K562 (cell line): ENCODE measurements at regions not wholly inside any gene's neighbourhood (a gene's known extent, or its start where the extent isn't known, plus 50 kb on each side); places are given as distances from the start of the nearest gene placed in this dataset.

ENCODE experiments used
- ATF4 ChIP-seq: fragments of 450-650 bp; formaldehyde crosslinking; IDR thresholded peaks from 2 replicates; pipeline ENCODE4 v1.4.0; 2022; ENCODE audit warnings: mild to moderate bottlenecking, moderate library complexity
- CEBPZ ChIP-seq: fragments of 150-350 bp; IDR thresholded peaks from 2 replicates; pipeline ENCODE4 v1.6.1; 2014; ENCODE audit warnings: low read depth, mild to moderate bottlenecking, low read length, borderline replicate concordance
- CREB3L1 ChIP-seq: fragments of 450-650 bp; IDR thresholded peaks from 2 replicates; pipeline ENCODE4 v1.6.1; 2014; ENCODE audit warnings: low read depth, mild to moderate bottlenecking, moderate library complexity, borderline replicate concordance
- CTCF ChIP-seq, 3 experiments: IDR thresholded peaks in 2 of 3; conservative IDR thresholded peaks in 1 of 3; 2 replicates each; pipeline ENCODE4 v1.5.1; 2011 to 2012; ENCODE audit warnings: low read length in 3 of 3, mild to moderate bottlenecking in 3 of 3, control low read depth in 2 of 3, improper control_type of control experiment in 1 of 3, inconsistent platforms in 1 of 3, low read depth in 1 of 3, mixed read lengths in 1 of 3, moderate library complexity in 1 of 3; ENCODE audit not compliant: insufficient read depth in 2 of 3
- DDX20 ChIP-seq: fragments of 450-650 bp; IDR thresholded peaks from 2 replicates; pipeline ENCODE4 v1.6.1; 2016; ENCODE audit warnings: missing genetic modification characterization, low read depth, mild to moderate bottlenecking, missing compliant biosample characterization, moderate library complexity
- ETV5 ChIP-seq: sonication (generic); formaldehyde crosslinking; IDR thresholded peaks from 2 replicates; pipeline ENCODE4 v1.4.0; 2020; ENCODE audit warnings: low read depth, mild to moderate bottlenecking, missing genetic modification reagents
- HNRNPH1 ChIP-seq: fragments of 200-400 bp; formaldehyde crosslinking; optimal IDR thresholded peaks from 2 replicates; pipeline ENCODE3; 2017; ENCODE audit warnings: low read depth, mild to moderate bottlenecking, low read length, moderate library complexity
- KAT7 ChIP-seq: sonication (generic); formaldehyde crosslinking; IDR thresholded peaks from 2 replicates; pipeline ENCODE4 v1.8.0; 2022; ENCODE audit warnings: missing genetic modification reagents, mild to moderate bottlenecking, borderline replicate concordance
- NR2C1 ChIP-seq, 2 experiments: fragments of 450-650 bp; IDR thresholded peaks; 2 replicates each; pipeline ENCODE4 v1.6.1; 2017; ENCODE audit warnings: mild to moderate bottlenecking in 2 of 2, antibody characterized with exemption in 1 of 2, inconsistent platforms in 1 of 2, missing compliant biosample characterization in 1 of 2, missing genetic modification characterization in 1 of 2
- RBM15 ChIP-seq: fragments of 200-400 bp; formaldehyde crosslinking; IDR thresholded peaks from 2 replicates; pipeline ENCODE4 v1.6.1; 2018; ENCODE audit warnings: mild to moderate bottlenecking, low read length, moderate library complexity; ENCODE audit not compliant: insufficient read depth
- U2AF2 ChIP-seq: fragments of 200-400 bp; formaldehyde crosslinking; optimal IDR thresholded peaks from 2 replicates; pipeline ENCODE3; 2017; ENCODE audit warnings: low read depth, mild to moderate bottlenecking, low read length
- ZNF175 ChIP-seq: fragments of 200-800 bp; sonication (Bioruptor generic); IDR thresholded peaks from 2 replicates; pipeline ENCODE4 v1.6.1; 2016; ENCODE audit warnings: low read depth, mild to moderate bottlenecking, missing genetic modification characterization, missing compliant biosample characterization
- ZNF347 ChIP-seq: fragments of 450-650 bp; formaldehyde crosslinking; IDR thresholded peaks from 2 replicates; pipeline ENCODE4 v1.4.0; 2020; ENCODE audit warnings: low read depth, mild to moderate bottlenecking, moderate library complexity
- ZNF511 ChIP-seq: sonication (generic); formaldehyde crosslinking; IDR thresholded peaks from 2 replicates; pipeline ENCODE4 v1.8.0; 2022; ENCODE audit warnings: mild to moderate bottlenecking, missing genetic modification reagents
- ZNF717 ChIP-seq: fragments of 250-450 bp; sonication (Bioruptor Pico); IDR thresholded peaks from 2 replicates; pipeline ENCODE4 v1.5.0; 2021

GRCh38 chr1:65525266-65526048, 105.0 kb downstream of the LEPR start (continued):
- TF ChIP-seq CEBPZ (no peak), U2AF2 (no peak), CTCF (IDR thresholded peaks at IDR 0.05 in 2 of 3, conservative IDR thresholded peaks at IDR 0.05 in 1 of 3; ENCODE audit: insufficient read depth in 2 of 3, low read depth in 1 of 3, low read length in 3 of 3) (no peak), ATF4 (no peak), ZNF511 (CRISPR knock-in tag) (no peak), HNRNPH1 (no peak), NR2C1 (IDR thresholded peaks at IDR 0.05) (no peak), NR2C1 (tag; IDR thresholded peaks at IDR 0.05) (no peak), ETV5 (CRISPR knock-in tag) (0 out of 2 replicates have a peak, but pooled peaks have one; percentile 18), DDX20 (tag) (no peak), CREB3L1 (no peak), RBM15 (no peak), KAT7 (CRISPR knock-in tag) (peak; percentile 85; the same call in 1 of the 2 replicates), ZNF347 (CRISPR knock-in tag) (no peak), ZNF717 (no peak), ZNF175 (CRISPR knock-in tag) (no peak)
